ENCODE measurements at regions not wholly inside any gene's neighbourhood (a gene's known extent, or its start where the extent isn't known, plus 50 kb on each side); places are given as distances from the start of the nearest gene placed in this dataset.

GRCh38 chr10:78956391-78956790 is 112.4 kb upstream of the ZMIZ1 start:
- TF ChIP-seq EP300 (IDR thresholded peaks at IDR 0.05; ENCODE audit: borderline replicate concordance) (no peak), RAD21 (IDR thresholded peaks at IDR 0.05; ENCODE audit: low read depth) (no peak), NFIC (IDR thresholded peaks at IDR 0.05) (no peak), EGR1 (IDR thresholded peaks at IDR 0.05) (no peak), CEBPB (IDR thresholded peaks at IDR 0.05) (no peak), YY1 (IDR thresholded peaks at IDR 0.05; ENCODE audit: low read depth) (no peak), MAX (IDR thresholded peaks at IDR 0.05) (no peak)

All from Ishikawa (cell line).